ENCODE measurements at regions not wholly inside any gene's neighbourhood (a gene's known extent, or its start where the extent isn't known, plus 50 kb on each side); places are given as distances from the start of the nearest gene placed in this dataset.
A peak's percentile ranks its signal among the peaks of the same experiment; 100 is the strongest.

- H3K27ac ChIP-seq (ENCODE audit: low read depth in 1 of 2, low read length in 2 of 2): no peak overlapping the region
- intact Hi-C loops (cut with DNase I): no loop called here
- DNase-seq (no peak), ATAC-seq (ENCODE audit: low FRiP score) (no peak)
- no peak overlapping the region for H3K4me3 ChIP-seq (ENCODE audit: low read length in 2 of 2)
- H3K4me1 ChIP-seq (ENCODE audit: control insufficient read depth in 1 of 2, insufficient read depth in 2 of 2, low read length in 2 of 2): no peaks in the 10 kb centered on the region
- 46 to 54% methylated on average over 3 of the region's 3 CpGs for WGBS, 2 donors
- no peaks in the 10 kb centered on the region for H3K36me3 ChIP-seq (ENCODE audit: control insufficient read depth in 1 of 2, insufficient read depth in 2 of 2, low read length in 1 of 2)
- no peaks in the 10 kb centered on the region for H3K27me3 ChIP-seq (ENCODE audit: control insufficient read depth in 1 of 2, insufficient read depth in 2 of 2, low read length in 1 of 2)
- H3K9me3 ChIP-seq (ENCODE audit: control insufficient read depth, low read length): no peaks in the 10 kb centered on the region
Measured at GRCh38 chr9:89706086-89706485, 101.3 kb downstream of the GADD45G start.

GRCh38 chr9:89706731-89707191 is 101.9 kb downstream of the GADD45G start:
- 39 to 59% methylated on average over 5 of the region's 5 CpGs for WGBS, 2 donors
- Histone ChIP-seq H3K27me3 (ENCODE audit: control insufficient read depth in 1 of 2, insufficient read depth in 2 of 2, low read length in 1 of 2) (no peaks in the 10 kb centered on the region), H3K4me1 (ENCODE audit: control insufficient read depth in 1 of 2, insufficient read depth in 2 of 2, low read length in 2 of 2) (no peaks in the 10 kb centered on the region), H3K36me3 (ENCODE audit: control insufficient read depth in 1 of 2, insufficient read depth in 2 of 2, low read length in 1 of 2) (no peaks in the 10 kb centered on the region), H3K9me3 (ENCODE audit: control insufficient read depth, low read length) (no peaks in the 10 kb centered on the region), H3K4me3 (ENCODE audit: low read length in 2 of 2) (no peak overlapping the region), H3K27ac (ENCODE audit: low read depth in 1 of 2, low read length in 2 of 2) (no peak overlapping the region)
- intact Hi-C loops (cut with DNase I): no loop called here
- DNase-seq (no peak), ATAC-seq (ENCODE audit: low FRiP score) (no peak)

GRCh38 chr9:89710697-89711096 is 105.9 kb downstream of the GADD45G start:
- Histone ChIP-seq H3K9me3 (ENCODE audit: control insufficient read depth, low read length) (no peaks in the 10 kb centered on the region), H3K4me1 (ENCODE audit: control insufficient read depth in 1 of 2, insufficient read depth in 2 of 2, low read length in 2 of 2) (no peaks in the 10 kb centered on the region), H3K27me3 (ENCODE audit: control insufficient read depth in 1 of 2, insufficient read depth in 2 of 2, low read length in 1 of 2) (no peaks in the 10 kb centered on the region), H3K36me3 (ENCODE audit: control insufficient read depth in 1 of 2, insufficient read depth in 2 of 2, low read length in 1 of 2) (no peaks in the 10 kb centered on the region), H3K4me3 (ENCODE audit: low read length in 2 of 2) (no peak overlapping the region), H3K27ac (ENCODE audit: low read depth in 1 of 2, low read length in 2 of 2) (no peak overlapping the region)
- WGBS, 2 donors: 42 to 56% methylated on average over 6 of the region's 6 CpGs
- DNase-seq: no peak
- intact Hi-C loops (cut with DNase I): no loop called here
- ATAC-seq (ENCODE audit: low FRiP score): peak; percentile 27

GRCh38 chr9:89711866-89712265 is 107.1 kb downstream of the GADD45G start:
- H3K27me3 ChIP-seq (ENCODE audit: control insufficient read depth in 1 of 2, insufficient read depth in 2 of 2, low read length in 1 of 2): no peaks in the 10 kb centered on the region
- H3K4me1 ChIP-seq (ENCODE audit: control insufficient read depth in 1 of 2, insufficient read depth in 2 of 2, low read length in 2 of 2): no peaks in the 10 kb centered on the region
- WGBS, 2 donors: 39 to 65% methylated on average over 5 of the region's 5 CpGs
- H3K4me3 ChIP-seq (ENCODE audit: low read length in 2 of 2): no peak overlapping the region
- DNase-seq: no peak
- intact Hi-C loops (cut with DNase I): no loop called here
- H3K9me3 ChIP-seq (ENCODE audit: control insufficient read depth, low read length): no peaks in the 10 kb centered on the region
- no peak for ATAC-seq (ENCODE audit: low FRiP score)
- no peak overlapping the region for H3K27ac ChIP-seq (ENCODE audit: low read depth in 1 of 2, low read length in 2 of 2)
- H3K36me3 ChIP-seq (ENCODE audit: control insufficient read depth in 1 of 2, insufficient read depth in 2 of 2, low read length in 1 of 2): no peaks in the 10 kb centered on the region

- no peak for ATAC-seq (ENCODE audit: low FRiP score)
- no peak overlapping the region for H3K4me3 ChIP-seq (ENCODE audit: low read length in 2 of 2)
- no peaks in the 10 kb centered on the region for H3K27me3 ChIP-seq (ENCODE audit: control insufficient read depth in 1 of 2, insufficient read depth in 2 of 2, low read length in 1 of 2)
- no peak for DNase-seq
- no peaks in the 10 kb centered on the region for H3K9me3 ChIP-seq (ENCODE audit: control insufficient read depth, low read length)
- no peaks in the 10 kb centered on the region for H3K4me1 ChIP-seq (ENCODE audit: control insufficient read depth in 1 of 2, insufficient read depth in 2 of 2, low read length in 2 of 2)
- intact Hi-C loops (cut with DNase I): no loop called here
- no peaks in the 10 kb centered on the region for H3K36me3 ChIP-seq (ENCODE audit: control insufficient read depth in 1 of 2, insufficient read depth in 2 of 2, low read length in 1 of 2)
- no peak overlapping the region for H3K27ac ChIP-seq (ENCODE audit: low read depth in 1 of 2, low read length in 2 of 2)
- 84 to 86% methylated on average over 5 of the region's 5 CpGs for WGBS, 2 donors
Measured at GRCh38 chr9:89712283-89712682, 107.5 kb downstream of the GADD45G start.

GRCh38 chr9:89714321-89714720 is 109.5 kb downstream of the GADD45G start:
- Histone ChIP-seq H3K4me1 (ENCODE audit: control insufficient read depth in 1 of 2, insufficient read depth in 2 of 2, low read length in 2 of 2) (no peaks in the 10 kb centered on the region), H3K36me3 (ENCODE audit: control insufficient read depth in 1 of 2, insufficient read depth in 2 of 2, low read length in 1 of 2) (no peaks in the 10 kb centered on the region), H3K27me3 (ENCODE audit: control insufficient read depth in 1 of 2, insufficient read depth in 2 of 2, low read length in 1 of 2) (no peaks in the 10 kb centered on the region), H3K9me3 (ENCODE audit: control insufficient read depth, low read length) (peaks cover 5% of the 10 kb centered on the region), H3K4me3 (ENCODE audit: low read length in 2 of 2) (no peak overlapping the region), H3K27ac (ENCODE audit: low read depth in 1 of 2, low read length in 2 of 2) (no peak overlapping the region)
- 62 to 72% methylated on average over 5 of the region's 5 CpGs for WGBS, 2 donors
- no peak for ATAC-seq (ENCODE audit: low FRiP score)
- DNase-seq: no peak
- intact Hi-C loops (cut with DNase I): no loop called here

GRCh38 chr9:89715318-89715858 is 110.6 kb downstream of the GADD45G start:
- no peak for DNase-seq
- Histone ChIP-seq H3K36me3 (ENCODE audit: control insufficient read depth in 1 of 2, insufficient read depth in 2 of 2, low read length in 1 of 2) (no peaks in the 10 kb centered on the region), H3K27ac (ENCODE audit: low read depth in 1 of 2, low read length in 2 of 2) (no peak overlapping the region), H3K9me3 (ENCODE audit: control insufficient read depth, low read length) (peaks cover 7% of the 10 kb centered on the region), H3K4me3 (ENCODE audit: low read length in 2 of 2) (no peak overlapping the region), H3K4me1 (ENCODE audit: control insufficient read depth in 1 of 2, insufficient read depth in 2 of 2, low read length in 2 of 2) (no peaks in the 10 kb centered on the region), H3K27me3 (ENCODE audit: control insufficient read depth in 1 of 2, insufficient read depth in 2 of 2, low read length in 1 of 2) (no peaks in the 10 kb centered on the region)
- ATAC-seq (ENCODE audit: low FRiP score): no peak
- 96 to 97% methylated on average over 2 of the region's 2 CpGs for WGBS, 2 donors
- intact Hi-C loops (cut with DNase I): no loop called here

- Histone ChIP-seq H3K9me3 (ENCODE audit: control insufficient read depth, low read length) (peaks cover 7% of the 10 kb centered on the region), H3K27me3 (ENCODE audit: control insufficient read depth in 1 of 2, insufficient read depth in 2 of 2, low read length in 1 of 2) (no peaks in the 10 kb centered on the region), H3K27ac (ENCODE audit: low read depth in 1 of 2, low read length in 2 of 2) (no peak overlapping the region), H3K4me1 (ENCODE audit: control insufficient read depth in 1 of 2, insufficient read depth in 2 of 2, low read length in 2 of 2) (no peaks in the 10 kb centered on the region), H3K36me3 (ENCODE audit: control insufficient read depth in 1 of 2, insufficient read depth in 2 of 2, low read length in 1 of 2) (no peaks in the 10 kb centered on the region), H3K4me3 (ENCODE audit: low read length in 2 of 2) (no peak overlapping the region)
- WGBS, 2 donors: 95 to 100% methylated on average over 3 of the region's 3 CpGs
- DNase-seq (no peak), ATAC-seq (ENCODE audit: low FRiP score) (no peak)
- intact Hi-C loops (cut with DNase I): no loop called here
Measured at GRCh38 chr9:89715881-89716280, 111.1 kb downstream of the GADD45G start.

- 87 to 88% methylated on average over 3 of the region's 3 CpGs for WGBS, 2 donors
- intact Hi-C loops (cut with DNase I): no loop called here
Measured at GRCh38 chr9:89716559-89716958, 111.7 kb downstream of the GADD45G start.

More at GRCh38 chr9:89716559-89716958, 111.7 kb downstream of the GADD45G start:
- no peak for DNase-seq
- H3K9me3 ChIP-seq (ENCODE audit: control insufficient read depth, low read length): peaks cover 7% of the 10 kb centered on the region
- H3K4me1 ChIP-seq (ENCODE audit: control insufficient read depth in 1 of 2, insufficient read depth in 2 of 2, low read length in 2 of 2): no peaks in the 10 kb centered on the region
- no peaks in the 10 kb centered on the region for H3K36me3 ChIP-seq (ENCODE audit: control insufficient read depth in 1 of 2, insufficient read depth in 2 of 2, low read length in 1 of 2)
- H3K27ac ChIP-seq (ENCODE audit: low read depth in 1 of 2, low read length in 2 of 2): no peak overlapping the region
- no peak for ATAC-seq (ENCODE audit: low FRiP score)
- no peaks in the 10 kb centered on the region for H3K27me3 ChIP-seq (ENCODE audit: control insufficient read depth in 1 of 2, insufficient read depth in 2 of 2, low read length in 1 of 2)
- no peak overlapping the region for H3K4me3 ChIP-seq (ENCODE audit: low read length in 2 of 2)
